ENCODE measurements at regions not wholly inside any gene's neighbourhood (a gene's known extent, or its start where the extent isn't known, plus 50 kb on each side); places are given as distances from the start of the nearest gene placed in this dataset.

- TF ChIP-seq HDAC2 (IDR thresholded peaks at IDR 0.05; ENCODE audit: borderline replicate concordance in 1 of 2, low read depth in 2 of 2, low read length in 2 of 2) (no peak), JUN (IDR thresholded peaks at IDR 0.05; ENCODE audit: low read depth, low read length) (no peak), EP300 (IDR thresholded peaks at IDR 0.05; ENCODE audit: borderline replicate concordance in 1 of 2, low read depth in 2 of 2, low read length in 2 of 2) (no peak)
Measured at GRCh38 chrX:109187473-109188168, 294.3 kb downstream of the GUCY2F start (continued).
